Fibroblast of villous mesenchyme (primary cell): ENCODE measurements at regions not wholly inside any gene's neighbourhood (a gene's known extent, or its start where the extent isn't known, plus 50 kb on each side); places are given as distances from the start of the nearest gene placed in this dataset.

Source experiments
- DNase-seq: peaks from one replicate; pipeline ENCODE4 v3.0.0-alpha.2; 2010; ENCODE audit warnings: low read depth
- H3K4me3 ChIP-seq: 2 replicates; pipeline ENCODE4 v1.5.1; 2011; ENCODE audit warnings: low read depth, mild to moderate bottlenecking, low read length
- TF ChIP-seq, protein P1 (sequence below): IDR thresholded peaks from 2 replicates; pipeline ENCODE4 v1.5.1; 2012; ENCODE audit warnings: low read depth, mild to moderate bottlenecking, low read length; ENCODE audit not compliant: insufficient read depth

DNA sequence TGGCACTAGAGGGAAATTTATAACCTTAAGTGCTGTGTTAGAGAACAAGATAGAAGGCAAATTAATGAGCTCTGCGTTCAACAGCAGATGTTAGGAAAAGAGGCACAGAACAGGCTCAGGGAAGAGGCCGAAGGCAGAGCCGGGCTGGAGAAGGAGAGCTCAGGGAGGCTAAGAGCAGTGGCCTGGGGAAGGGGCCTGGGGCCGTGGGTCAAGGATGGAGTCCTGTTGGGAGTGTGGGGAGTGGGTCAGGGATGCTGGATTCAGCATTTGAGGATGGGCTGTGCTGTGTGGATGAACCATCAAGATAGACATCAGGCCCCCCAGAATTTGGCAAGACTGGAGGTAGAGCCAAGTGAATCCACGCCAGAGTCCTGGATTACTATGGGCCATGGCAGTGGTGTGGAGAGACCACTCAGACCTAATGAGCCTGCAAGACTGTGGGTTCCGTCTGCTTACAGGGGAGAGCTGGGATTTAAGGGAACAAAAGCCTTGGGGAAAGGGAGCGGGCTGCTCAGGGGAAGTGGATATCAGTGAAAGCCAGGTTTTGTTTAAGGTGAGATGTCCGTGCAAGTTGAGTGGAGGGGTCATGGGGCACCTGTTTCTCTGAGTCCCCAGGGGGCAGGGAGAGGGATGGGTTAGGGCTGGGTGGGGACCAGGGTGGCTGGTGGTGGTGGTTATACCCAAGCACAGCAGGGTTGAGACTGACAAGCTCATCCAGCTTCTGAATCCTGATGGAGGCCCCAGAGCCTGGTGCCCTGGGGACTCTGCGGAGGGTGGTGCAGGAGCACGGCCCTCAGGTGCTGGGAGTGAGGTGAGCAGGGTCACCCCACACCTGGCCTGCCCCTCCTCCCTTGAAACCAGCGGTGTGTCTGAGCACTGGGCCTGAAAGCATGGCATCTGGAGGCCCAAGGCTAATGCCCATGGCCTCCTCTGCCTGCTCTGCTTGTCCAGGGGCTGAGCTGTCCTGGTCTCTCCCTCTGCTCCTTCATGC lies 101.7 kb downstream of the BMS1 start:
- DNase-seq: no peak
- TF ChIP-seq, protein P1, sequence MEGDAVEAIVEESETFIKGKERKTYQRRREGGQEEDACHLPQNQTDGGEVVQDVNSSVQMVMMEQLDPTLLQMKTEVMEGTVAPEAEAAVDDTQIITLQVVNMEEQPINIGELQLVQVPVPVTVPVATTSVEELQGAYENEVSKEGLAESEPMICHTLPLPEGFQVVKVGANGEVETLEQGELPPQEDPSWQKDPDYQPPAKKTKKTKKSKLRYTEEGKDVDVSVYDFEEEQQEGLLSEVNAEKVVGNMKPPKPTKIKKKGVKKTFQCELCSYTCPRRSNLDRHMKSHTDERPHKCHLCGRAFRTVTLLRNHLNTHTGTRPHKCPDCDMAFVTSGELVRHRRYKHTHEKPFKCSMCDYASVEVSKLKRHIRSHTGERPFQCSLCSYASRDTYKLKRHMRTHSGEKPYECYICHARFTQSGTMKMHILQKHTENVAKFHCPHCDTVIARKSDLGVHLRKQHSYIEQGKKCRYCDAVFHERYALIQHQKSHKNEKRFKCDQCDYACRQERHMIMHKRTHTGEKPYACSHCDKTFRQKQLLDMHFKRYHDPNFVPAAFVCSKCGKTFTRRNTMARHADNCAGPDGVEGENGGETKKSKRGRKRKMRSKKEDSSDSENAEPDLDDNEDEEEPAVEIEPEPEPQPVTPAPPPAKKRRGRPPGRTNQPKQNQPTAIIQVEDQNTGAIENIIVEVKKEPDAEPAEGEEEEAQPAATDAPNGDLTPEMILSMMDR: no peak
- H3K4me3 ChIP-seq: no peak overlapping the region

DNA sequence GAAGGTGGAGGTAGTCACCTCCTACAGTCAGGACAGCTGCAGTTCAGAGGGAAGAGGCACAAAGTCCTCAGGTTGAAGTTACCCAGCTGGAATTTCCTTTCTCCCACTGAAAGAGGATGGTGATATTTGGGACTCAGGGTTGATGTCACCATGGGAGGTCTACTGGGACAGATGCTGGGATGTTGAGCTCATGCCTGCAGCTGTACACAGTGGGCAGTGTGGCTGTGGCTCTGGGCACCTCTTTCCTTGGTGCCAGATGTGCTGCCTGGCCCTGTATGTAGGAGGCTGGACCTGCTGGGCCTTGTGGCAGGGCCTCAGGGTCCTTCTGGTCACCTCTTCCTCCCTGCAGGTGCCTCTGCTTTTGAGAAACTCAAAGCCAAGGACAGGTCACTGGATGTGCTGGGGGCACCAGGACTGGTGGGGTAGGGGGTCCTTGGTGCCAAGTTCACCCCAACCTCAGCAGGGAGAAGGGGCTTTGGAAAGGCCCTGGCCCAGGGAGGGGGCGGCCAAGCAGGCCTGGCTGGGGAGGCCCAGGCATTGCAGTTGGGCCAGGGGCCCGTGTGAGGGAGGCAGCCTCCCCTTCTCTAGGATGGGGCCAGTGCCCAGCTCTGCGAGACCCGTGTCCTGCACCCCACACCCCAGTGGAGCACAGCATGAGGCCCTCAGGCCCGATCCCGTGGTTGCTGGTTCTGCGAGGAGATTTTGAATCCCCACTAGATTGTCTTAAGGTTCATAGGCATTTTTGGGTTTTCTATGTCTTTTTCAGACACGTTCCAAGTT lies 103.1 kb downstream of the BMS1 start:
- H3K4me3 ChIP-seq: no peak overlapping the region
- TF ChIP-seq, protein P1: no peak
- DNase-seq: no peak

DNA sequence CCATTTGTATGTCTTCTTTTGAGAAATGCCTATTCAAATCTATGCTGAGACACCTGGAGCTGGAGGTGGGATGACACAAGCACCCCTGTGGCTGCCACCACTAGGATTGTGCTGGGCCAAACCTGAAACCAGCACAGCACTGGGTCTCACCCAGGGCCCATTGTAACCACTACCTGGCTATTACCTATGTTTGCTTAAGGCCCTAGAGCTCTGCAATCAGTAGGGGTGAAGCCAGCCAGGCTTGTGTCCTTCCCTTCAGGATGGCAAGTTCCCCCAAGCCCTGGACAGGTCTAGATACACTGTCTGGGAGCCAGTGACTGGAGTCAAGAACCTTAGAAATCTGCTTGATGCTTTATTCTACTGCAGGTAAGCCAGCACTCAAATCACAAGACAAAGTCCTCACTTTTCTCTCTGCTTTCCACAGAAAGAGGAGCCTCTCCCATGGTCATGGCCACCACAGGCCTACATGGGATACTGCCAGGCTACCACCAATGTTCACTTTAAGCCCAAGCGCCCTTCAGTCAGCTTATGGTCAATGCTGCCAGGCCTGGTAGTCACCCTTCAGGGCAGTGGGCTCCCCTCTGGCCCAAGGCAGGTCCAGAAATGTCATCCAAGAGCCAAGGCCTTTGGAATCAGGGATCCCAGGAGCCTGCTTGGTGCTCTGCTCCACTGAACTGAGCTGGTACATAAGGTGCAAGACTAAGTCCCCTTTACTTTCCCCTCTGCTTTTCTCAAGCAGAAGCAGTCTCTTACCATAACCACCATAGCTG lies 105.3 kb downstream of the BMS1 start:
- no peak overlapping the region for H3K4me3 ChIP-seq
- TF ChIP-seq, protein P1: no peak
- DNase-seq: no peak

DNA sequence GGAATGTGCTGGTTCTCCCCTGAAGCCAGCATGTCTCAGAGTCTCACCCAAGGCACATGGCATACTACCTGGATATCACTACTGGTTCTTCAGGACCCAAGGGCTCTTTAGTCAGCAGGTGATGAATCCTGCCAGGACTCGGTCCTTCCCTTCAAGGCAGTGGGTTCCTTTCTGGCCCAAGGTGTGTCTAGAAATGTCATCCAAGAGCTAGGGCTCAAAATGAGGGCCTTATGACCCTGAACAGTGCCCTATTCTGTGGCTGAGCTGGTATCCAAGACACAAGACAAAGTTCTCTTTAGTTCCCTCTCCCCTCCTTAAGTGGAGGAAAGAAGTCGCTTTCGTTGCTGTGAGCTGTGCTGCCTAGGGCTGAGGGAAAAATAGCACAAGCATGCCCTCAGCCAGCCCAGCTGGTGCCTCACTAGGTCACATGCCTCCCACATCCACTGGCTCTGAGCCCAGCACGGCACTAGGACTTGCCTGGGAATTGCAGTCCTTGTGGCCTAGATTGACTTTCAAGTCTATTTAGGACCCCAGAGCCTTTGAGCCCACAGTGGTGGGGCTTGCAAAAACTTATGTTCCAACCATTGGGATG lies 106.0 kb downstream of the BMS1 start:
- no peak for DNase-seq
- TF ChIP-seq, protein P1: no peak
- no peak overlapping the region for H3K4me3 ChIP-seq

DNA sequence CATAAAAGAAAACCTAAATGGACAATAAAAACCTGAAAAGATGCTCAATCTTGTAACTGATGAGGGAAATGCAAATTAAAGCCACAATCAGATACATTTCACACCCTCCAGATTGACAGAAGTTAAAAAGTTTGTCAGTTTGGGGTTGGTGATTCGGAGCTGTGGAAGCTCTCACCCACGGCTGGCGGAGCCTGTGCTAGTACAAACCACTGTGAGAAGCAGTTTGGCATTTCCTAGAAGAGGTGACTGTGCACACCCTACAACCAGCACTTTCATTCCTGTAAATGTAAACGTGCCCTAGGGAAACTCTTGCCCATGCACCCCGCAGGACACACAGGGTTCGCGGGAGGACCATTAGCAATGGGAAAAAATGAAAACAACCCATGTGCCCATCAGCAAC lies 114.1 kb downstream of the BMS1 start:
- H3K4me3 ChIP-seq: no peak overlapping the region
- DNase-seq: no peak
- TF ChIP-seq, protein P1: no peak
